IMR-90 (cell line): ENCODE measurements at regions not wholly inside any gene's neighbourhood (a gene's known extent, or its start where the extent isn't known, plus 50 kb on each side); places are given as distances from the start of the nearest gene placed in this dataset.

Source experiments
- ATAC-seq: fragments of 200-7000 bp; cut with Tn5 transposase; 2 replicates; pipeline ENCODE4 v1.9.1; 2020; ENCODE audit warnings: low read depth, mild to moderate bottlenecking, moderate library complexity
- BruUV-seq: library from RNA; stranded (reverse); fragments of 400-500 nt; replicated peaks from 2 replicates; lab custom pipeline; 2021; lab: Mats Ljungman, UMichigan
- CTCF ChIA-PET: fragments of 300-600 bp; formaldehyde crosslinking; extraction: SDS; loops from one replicate; lab custom pipeline; 2021; ENCODE audit warnings: antibody characterized with exemption; lab: Yijun Ruan, JAX
- POLR2A ChIA-PET: fragments of 300-600 bp; sonication (Branson Sonifier 250); formaldehyde crosslinking; loops from one replicate; lab custom pipeline; 2022; ENCODE audit warnings: antibody characterized with exemption; ENCODE audit not compliant: unreplicated experiment; lab: Charles Lee
- DNase-seq: peaks from one replicate; pipeline ENCODE4 v3.0.0; 2013
- H2AFZ ChIP-seq: replicated peaks from 2 replicates; pipeline ENCODE3; 2013; ENCODE audit warnings: low read length, mild to moderate bottlenecking; ENCODE audit not compliant: poor library complexity
- H2AK5ac ChIP-seq: 2 replicates; pipeline ENCODE4 v1.6.1; 2013; ENCODE audit warnings: low read depth, low read length, inconsistent platforms
- H2AK9ac ChIP-seq: replicated peaks from 2 replicates; pipeline ENCODE3; 2013; ENCODE audit warnings: mild to moderate bottlenecking, low read depth, low read length, moderate library complexity; ENCODE audit not compliant: poor library complexity
- H2BK120ac ChIP-seq: 2 replicates; pipeline ENCODE4 v1.6.1; 2013; ENCODE audit warnings: low read depth, low read length, inconsistent platforms
- H2BK15ac ChIP-seq: 3 replicates; pipeline ENCODE4 v1.6.1; 2013; ENCODE audit warnings: low read depth, low read length, inconsistent platforms
- H2BK20ac ChIP-seq: 2 replicates; pipeline ENCODE4 v1.6.1; 2013; ENCODE audit warnings: low read depth, mild to moderate bottlenecking, inconsistent platforms, low read length, moderate library complexity
- H2BK5ac ChIP-seq: 2 replicates; pipeline ENCODE4 v1.6.1; 2013; ENCODE audit warnings: mild to moderate bottlenecking, low read depth, low read length, inconsistent platforms; ENCODE audit not compliant: poor library complexity, severe bottlenecking
- H3K14ac ChIP-seq: replicated peaks from 2 replicates; pipeline ENCODE4 v1.6.1; 2013; ENCODE audit warnings: low read depth, low read length, inconsistent platforms
- H3K18ac ChIP-seq: 2 replicates; pipeline ENCODE4 v1.6.1; 2013; ENCODE audit warnings: low read depth, low read length, control low read depth
- H3K23ac ChIP-seq: 2 replicates; pipeline ENCODE4 v1.6.1; 2013; ENCODE audit warnings: low read depth, low read length, inconsistent platforms
- H3K27ac ChIP-seq: 2 replicates; pipeline ENCODE4 v1.5.1; 2013; ENCODE audit warnings: mild to moderate bottlenecking, control low read depth, low read length; ENCODE audit not compliant: insufficient read depth
- H3K27me3 ChIP-seq: 2 replicates; pipeline ENCODE4 v1.6.1; 2013; ENCODE audit warnings: low read length; ENCODE audit not compliant: control insufficient read depth, insufficient read depth
- H3K36me3 ChIP-seq: 2 replicates; pipeline ENCODE4 v1.6.1; 2013; ENCODE audit warnings: low read length, mixed read lengths; ENCODE audit not compliant: control insufficient read depth, insufficient read depth
- H3K4ac ChIP-seq: 2 replicates; pipeline ENCODE4 v1.6.1; 2013; ENCODE audit warnings: low read depth, low read length, inconsistent platforms
- H3K4me1 ChIP-seq: 2 replicates; pipeline ENCODE4 v1.6.1; 2013; ENCODE audit warnings: low read length, mixed read lengths; ENCODE audit not compliant: control insufficient read depth, insufficient read depth
- H3K4me2 ChIP-seq: 2 replicates; pipeline ENCODE4 v1.6.1; 2013; ENCODE audit warnings: low read depth, mild to moderate bottlenecking, control low read depth, low read length, moderate library complexity
- H3K4me3 ChIP-seq: 2 replicates; pipeline ENCODE4 v1.5.1; 2013; ENCODE audit warnings: low read depth, mild to moderate bottlenecking, control low read depth, low read length, moderate library complexity; ENCODE audit not compliant: insufficient read depth
- H3K56ac ChIP-seq: 2 replicates; pipeline ENCODE4 v1.6.1; 2013; ENCODE audit warnings: low read length, inconsistent platforms; ENCODE audit not compliant: insufficient read depth; ENCODE audit errors: extremely low read depth
- H3K79me1 ChIP-seq, 2 experiments: 2 replicates each; pipeline ENCODE4 v1.6.1; 2013; ENCODE audit warnings: low read length in 2 of 2, inconsistent platforms in 1 of 2, low read depth in 1 of 2
- H3K9ac ChIP-seq: 2 replicates; pipeline ENCODE4 v1.6.1; 2013; ENCODE audit warnings: low read depth, low read length, control low read depth
- H3K9me1 ChIP-seq: 2 replicates; pipeline ENCODE4 v1.6.1; 2013; ENCODE audit warnings: low read length, inconsistent platforms; ENCODE audit not compliant: insufficient read depth
- H3K9me3 ChIP-seq: 2 replicates; pipeline ENCODE4 v1.6.1; 2013; ENCODE audit warnings: low read length; ENCODE audit not compliant: control insufficient read depth, insufficient read depth
- H4K20me1 ChIP-seq: 2 replicates; pipeline ENCODE4 v1.6.1; 2013; ENCODE audit warnings: low read length, inconsistent platforms; ENCODE audit not compliant: insufficient read depth
- H4K5ac ChIP-seq: 2 replicates; pipeline ENCODE4 v1.6.1; 2013; ENCODE audit warnings: mild to moderate bottlenecking, low read depth, low read length, control low read depth
- H4K8ac ChIP-seq, 2 experiments: 2 replicates each; pipeline ENCODE4 v1.6.1; 2013; ENCODE audit warnings: low read depth in 2 of 2, low read length in 2 of 2, control low read depth in 1 of 2, inconsistent platforms in 1 of 2
- H4K91ac ChIP-seq: 2 replicates; pipeline ENCODE4 v1.6.1; 2013; ENCODE audit warnings: low read depth, low read length, inconsistent platforms; ENCODE audit not compliant: insufficient read depth
- CHD1 ChIP-seq: IDR thresholded peaks from 2 replicates; pipeline ENCODE4 v1.6.1; 2012; ENCODE audit warnings: low read depth, low read length, improper control_type of control experiment
- CTCF ChIP-seq: conservative IDR thresholded peaks from 2 replicates; pipeline ENCODE4 v1.5.1; 2012; ENCODE audit warnings: mild to moderate bottlenecking, low read depth, low read length, improper control_type of control experiment
- RAD21 ChIP-seq: IDR thresholded peaks from 2 replicates; pipeline ENCODE4 v1.6.1; 2012; ENCODE audit warnings: low read length, improper control_type of control experiment
- USF2 ChIP-seq: fragments of 150-350 bp; IDR thresholded peaks from 2 replicates; pipeline ENCODE4 v1.6.1; 2017; ENCODE audit warnings: mild to moderate bottlenecking, antibody characterized with exemption, low read length, low read depth
- dilution Hi-C: fragments of 300-500 bp; cut with HindIII; formaldehyde crosslinking; loops from one replicate; pipeline ENCODE4 v1.14.3; 2018; ENCODE audit warnings: low sequenced_read_pairs; ENCODE audit not compliant: unreplicated experiment
- in situ Hi-C: fragments of 300-500 bp; cut with MboI; formaldehyde crosslinking; loops from 3 replicates; pipeline ENCODE4 v1.14.3; 2019; ENCODE audit warnings: low sequenced_read_pairs, inconsistent platforms, mixed read lengths
- intact Hi-C: fragments of 100-400 bp; cut with micrococcal nuclease; formaldehyde crosslinking; loops from 2 replicates; pipeline ENCODE4 v1.10.0; 2022

GRCh38 chr1:194159941-194160340, 973.5 kb upstream of the B3GALT2 start:
- Histone ChIP-seq H3K36me3 (no peaks in the 10 kb centered on the region), H3K27ac (no peak overlapping the region), H2BK15ac (no peak overlapping the region), H4K8ac (no peak overlapping the region), H4K20me1 (no peaks in the 10 kb centered on the region), H3K9me1 (no peaks in the 10 kb centered on the region), H3K14ac (no peak overlapping the region), H4K91ac (no peak overlapping the region), H3K4ac (no peak overlapping the region), H3K56ac (no peak overlapping the region), H3K9me3 (no peaks in the 10 kb centered on the region), H2AK5ac (no peak overlapping the region), H3K4me1 (no peaks in the 10 kb centered on the region), H2BK20ac (no peak overlapping the region), H3K4me2 (no peak overlapping the region), H2BK120ac (no peak overlapping the region), H4K5ac (no peak overlapping the region), H3K23ac (no peak overlapping the region), H3K27me3 (no peaks in the 10 kb centered on the region), H3K4me3 (no peak overlapping the region), H2AK9ac (no peak overlapping the region), H3K79me1 (no peaks in the 10 kb centered on the region), H3K18ac (no peak overlapping the region), H2AFZ (no peak overlapping the region), H2BK5ac (no peak overlapping the region), H3K9ac (no peak overlapping the region)
- intact Hi-C loops (loop anchor here (10.0 kb wide), 1 partner anchor 755 kb away; no protein-coding TSS in a partner anchor), dilution Hi-C loops (no loop called here), in situ Hi-C loops (no loop called here)
- ATAC-seq: no peak
- DNase-seq: peak; percentile 10
- TF ChIP-seq CHD1: no peak
- TF ChIP-seq CTCF: no peak
- no peak for TF ChIP-seq RAD21
- TF ChIP-seq USF2: no peak
- ChIA-PET CTCF (no interaction called here), POLR2A (no interaction called here)
- BruUV-seq: no TSS peak
